ENCODE measurements at regions not wholly inside any gene's neighbourhood (a gene's known extent, or its start where the extent isn't known, plus 50 kb on each side); places are given as distances from the start of the nearest gene placed in this dataset.

DNA sequence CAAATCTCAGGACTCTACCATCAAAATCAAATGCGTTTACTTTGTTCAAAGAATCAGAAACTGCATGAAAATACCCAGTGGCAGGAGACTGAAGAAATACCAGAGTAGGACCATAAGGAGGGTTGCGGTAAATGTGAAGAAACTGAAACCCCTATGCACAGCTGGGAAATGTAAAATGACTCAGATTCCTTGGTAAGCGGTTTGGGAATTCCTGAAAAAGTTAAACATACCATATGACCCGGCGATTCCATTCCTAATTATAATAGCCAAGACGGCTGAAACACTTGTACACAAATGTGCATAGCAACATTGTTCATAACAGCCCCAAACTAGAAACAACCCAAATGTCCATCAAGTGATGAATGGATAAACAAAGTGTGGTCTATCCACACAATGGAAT lies 114.1 kb upstream of the GRAMD1B start:
- H3K4me3 ChIP-seq (ENCODE audit: low read length in 2 of 2): no peak overlapping the region
- no peaks in the 10 kb centered on the region for H3K4me1 ChIP-seq (ENCODE audit: insufficient read depth, low read length)
- Mint-ChIP-seq H3K27me3 (peaks cover 3 to 10% of the 10 kb centered on the region in 2 donors), H3K9me3 (peaks cover 0 to 2% (median 0%) of the 10 kb centered on the region in 8 donors), H3K36me3 (no peaks in the 10 kb centered on the region), H3K4me3 (no peak overlapping the region), H3K27ac (no peak overlapping the region), H3K4me1 (no peaks in the 10 kb centered on the region)
- no peaks in the 10 kb centered on the region for H3K9me3 ChIP-seq (ENCODE audit: control insufficient read depth in 1 of 2, low read length in 2 of 2)
- no peaks in the 10 kb centered on the region for H3K27me3 ChIP-seq (ENCODE audit: insufficient read depth, low read length)
- intact Hi-C loops (cut with micrococcal nuclease): no loop called here
- POLR2A ChIA-PET (ENCODE audit: partially characterized antibody): no interaction called here
- no peak for DNase-seq
- CTCF ChIA-PET (ENCODE audit: partially characterized antibody): no interaction called here
- no peaks in the 10 kb centered on the region for H3K36me3 ChIP-seq (ENCODE audit: insufficient read depth, low read length)
- H3K27ac ChIP-seq (ENCODE audit: low read depth, low read length): no peak overlapping the region

GRCh38 chr11:123314972-123315371 lies 115.1 kb upstream of the GRAMD1B start:
- Mint-ChIP-seq H3K4me3 (no peak overlapping the region), H3K36me3 (no peaks in the 10 kb centered on the region), H3K4me1 (no peaks in the 10 kb centered on the region), H3K27me3 (peaks cover 3 to 8% of the 10 kb centered on the region in 2 donors), H3K27ac (no peak overlapping the region), H3K9me3 (peaks cover 0 to 2% (median 0%) of the 10 kb centered on the region in 8 donors)
- Histone ChIP-seq H3K4me1 (ENCODE audit: insufficient read depth, low read length) (no peaks in the 10 kb centered on the region), H3K27ac (ENCODE audit: low read depth, low read length) (no peak overlapping the region), H3K4me3 (ENCODE audit: low read length in 2 of 2) (no peak overlapping the region), H3K9me3 (ENCODE audit: control insufficient read depth in 1 of 2, low read length in 2 of 2) (no peaks in the 10 kb centered on the region), H3K36me3 (ENCODE audit: insufficient read depth, low read length) (no peaks in the 10 kb centered on the region), H3K27me3 (ENCODE audit: insufficient read depth, low read length) (no peaks in the 10 kb centered on the region)
- intact Hi-C loops (cut with micrococcal nuclease): no loop called here
- CTCF ChIA-PET (ENCODE audit: partially characterized antibody): no interaction called here
- no peak for DNase-seq
- POLR2A ChIA-PET (ENCODE audit: partially characterized antibody): no interaction called here

DNA sequence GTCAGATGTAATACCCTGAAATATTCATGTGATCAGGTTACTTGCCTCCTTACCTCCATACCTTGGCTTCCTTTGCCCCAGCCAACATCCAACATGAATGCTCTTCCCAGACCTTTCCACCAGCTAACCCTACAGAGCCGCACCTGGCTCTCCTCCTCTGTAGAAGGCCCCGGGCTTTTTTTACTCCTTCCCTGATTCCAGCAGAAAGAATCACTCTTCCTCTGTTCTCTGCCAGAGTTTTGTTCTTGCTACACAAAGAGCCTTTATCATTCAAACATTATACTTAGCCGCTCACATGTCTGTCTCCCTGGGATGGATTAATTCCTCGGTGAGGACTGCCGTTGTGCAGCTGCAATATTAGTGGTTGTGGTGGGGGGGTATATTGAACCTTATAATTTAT lies 116.8 kb upstream of the GRAMD1B start:
- intact Hi-C loops (cut with micrococcal nuclease): no loop called here
- Histone ChIP-seq H3K9me3 (ENCODE audit: control insufficient read depth in 1 of 2, low read length in 2 of 2) (no peaks in the 10 kb centered on the region), H3K4me3 (ENCODE audit: low read length in 2 of 2) (no peak overlapping the region), H3K4me1 (ENCODE audit: insufficient read depth, low read length) (no peaks in the 10 kb centered on the region), H3K36me3 (ENCODE audit: insufficient read depth, low read length) (no peaks in the 10 kb centered on the region), H3K27ac (ENCODE audit: low read depth, low read length) (no peak overlapping the region), H3K27me3 (ENCODE audit: insufficient read depth, low read length) (no peaks in the 10 kb centered on the region)
- CTCF ChIA-PET (ENCODE audit: partially characterized antibody): interaction anchor here (1.0 kb wide), 2 partner anchors 10 to 11 kb away, joined by 3 read pairs; no protein-coding TSS in a partner anchor
- Mint-ChIP-seq H3K27ac (no peak overlapping the region), H3K27me3 (peaks cover 3 to 5% of the 10 kb centered on the region in 2 donors), H3K4me1 (no peaks in the 10 kb centered on the region), H3K36me3 (no peaks in the 10 kb centered on the region), H3K4me3 (no peak overlapping the region), H3K9me3 (peaks cover 0 to 2% (median 0%) of the 10 kb centered on the region in 8 donors)
- POLR2A ChIA-PET (ENCODE audit: partially characterized antibody): no interaction called here
- DNase-seq: no peak

DNA sequence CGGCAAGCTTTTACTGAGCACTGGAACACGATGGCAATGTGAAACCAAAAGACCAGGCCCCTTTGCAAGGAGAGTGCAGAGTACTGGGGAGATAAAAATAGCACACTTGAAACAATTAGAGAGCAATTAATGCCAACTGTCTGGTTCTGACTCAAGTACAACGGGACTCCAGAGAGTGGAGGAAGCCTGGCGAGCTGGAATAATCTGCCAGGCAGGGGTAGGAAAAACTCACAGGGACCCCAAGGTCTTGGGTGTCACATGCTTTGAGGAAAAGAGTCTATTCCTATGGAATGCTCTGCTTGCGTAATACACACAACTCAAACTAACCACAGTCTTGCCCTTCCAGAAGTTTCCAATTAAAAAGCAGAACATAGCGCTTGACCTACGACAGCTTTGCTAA lies 113.0 kb upstream of the CLMP start:
- Mint-ChIP-seq H3K4me1 (peaks cover 10 to 21% (median 13%) of the 10 kb centered on the region in 4 donors), H3K9me3 (peaks cover 0 to 1% (median 0%) of the 10 kb centered on the region in 8 donors), H3K27me3 (peaks cover under 1 to 1% of the 10 kb centered on the region in 2 donors), H3K4me3 (no peak overlapping the region), H3K27ac (no peak overlapping the region), H3K36me3 (no peaks in the 10 kb centered on the region)
- DNase-seq: no peak
- CTCF ChIA-PET (ENCODE audit: partially characterized antibody): interaction anchor here (1.1 to 2.4 kb wide), 2 partner anchors 47 to 100 kb away, joined by 3 to 9 read pairs; no protein-coding TSS in a partner anchor
- Histone ChIP-seq H3K27ac (ENCODE audit: low read depth, low read length) (no peak overlapping the region), H3K9me3 (ENCODE audit: control insufficient read depth in 1 of 2, low read length in 2 of 2) (no peaks in the 10 kb centered on the region), H3K4me3 (ENCODE audit: low read length in 2 of 2) (no peak overlapping the region), H3K36me3 (ENCODE audit: insufficient read depth, low read length) (no peaks in the 10 kb centered on the region), H3K27me3 (ENCODE audit: insufficient read depth, low read length) (no peaks in the 10 kb centered on the region), H3K4me1 (ENCODE audit: insufficient read depth, low read length) (peaks cover 20% of the 10 kb centered on the region)
- intact Hi-C loops (cut with micrococcal nuclease): no loop called here
- POLR2A ChIA-PET (ENCODE audit: partially characterized antibody): no interaction called here

GRCh38 chr11:123307276-123307675 lies 112.2 kb upstream of the CLMP start:
- Mint-ChIP-seq H3K36me3 (no peaks in the 10 kb centered on the region), H3K27me3 (peaks cover 0 to under 1% of the 10 kb centered on the region in 2 donors), H3K27ac (no peak overlapping the region), H3K9me3 (no peaks in the 10 kb centered on the region), H3K4me3 (no peak overlapping the region), H3K4me1 (peaks cover 16 to 29% (median 20%) of the 10 kb centered on the region in 4 donors)
- POLR2A ChIA-PET (ENCODE audit: partially characterized antibody): no interaction called here
- Histone ChIP-seq H3K27ac (ENCODE audit: low read depth, low read length) (no peak overlapping the region), H3K27me3 (ENCODE audit: insufficient read depth, low read length) (no peaks in the 10 kb centered on the region), H3K4me3 (ENCODE audit: low read length in 2 of 2) (no peak overlapping the region), H3K36me3 (ENCODE audit: insufficient read depth, low read length) (no peaks in the 10 kb centered on the region), H3K9me3 (ENCODE audit: control insufficient read depth in 1 of 2, low read length in 2 of 2) (no peaks in the 10 kb centered on the region), H3K4me1 (ENCODE audit: insufficient read depth, low read length) (peaks cover 28% of the 10 kb centered on the region)
- no peak for DNase-seq
- CTCF ChIA-PET (ENCODE audit: partially characterized antibody): interaction anchor here (0.6 to 2.4 kb wide), 3 partner anchors 22 to 49 kb away, joined by 3 to 9 read pairs (median 4); no protein-coding TSS in a partner anchor
- intact Hi-C loops (cut with micrococcal nuclease): no loop called here

DNA sequence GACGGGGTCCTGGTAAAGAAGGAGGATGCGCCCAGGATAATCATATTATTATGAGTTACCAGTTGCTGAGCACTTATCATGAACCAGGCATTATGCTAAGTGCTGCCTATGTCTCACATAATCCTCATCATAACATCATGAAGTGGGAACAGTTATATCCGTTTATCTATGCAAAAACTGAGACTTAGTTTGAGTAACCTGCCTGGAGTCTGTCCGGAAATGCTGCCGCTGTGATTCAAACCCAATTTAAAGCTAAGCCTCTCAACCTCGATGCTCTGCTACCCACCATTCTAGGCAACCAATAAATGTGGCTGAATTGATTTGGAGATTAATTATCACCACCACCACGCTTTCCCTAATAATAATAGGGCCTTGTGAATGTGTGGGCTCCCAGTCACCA lies 111.5 kb upstream of the CLMP start:
- Mint-ChIP-seq H3K27ac (no peak overlapping the region), H3K4me3 (no peak overlapping the region), H3K36me3 (no peaks in the 10 kb centered on the region), H3K4me1 (peaks cover 16 to 35% (median 24%) of the 10 kb centered on the region in 4 donors), H3K27me3 (no peaks in the 10 kb centered on the region), H3K9me3 (no peaks in the 10 kb centered on the region)
- Histone ChIP-seq H3K27ac (ENCODE audit: low read depth, low read length) (no peak overlapping the region), H3K36me3 (ENCODE audit: insufficient read depth, low read length) (no peaks in the 10 kb centered on the region), H3K9me3 (ENCODE audit: control insufficient read depth in 1 of 2, low read length in 2 of 2) (no peaks in the 10 kb centered on the region), H3K4me1 (ENCODE audit: insufficient read depth, low read length) (peaks cover 34% of the 10 kb centered on the region), H3K4me3 (ENCODE audit: low read length in 2 of 2) (no peak overlapping the region), H3K27me3 (ENCODE audit: insufficient read depth, low read length) (no peaks in the 10 kb centered on the region)
- intact Hi-C loops (cut with micrococcal nuclease): no loop called here
- ChIA-PET POLR2A (ENCODE audit: partially characterized antibody) (no interaction called here), CTCF (ENCODE audit: partially characterized antibody) (interaction anchor here (2.4 kb wide), 1 partner anchor 45 kb away, joined by 9 read pairs; no protein-coding TSS in a partner anchor)
- DNase-seq: no peak

DNA sequence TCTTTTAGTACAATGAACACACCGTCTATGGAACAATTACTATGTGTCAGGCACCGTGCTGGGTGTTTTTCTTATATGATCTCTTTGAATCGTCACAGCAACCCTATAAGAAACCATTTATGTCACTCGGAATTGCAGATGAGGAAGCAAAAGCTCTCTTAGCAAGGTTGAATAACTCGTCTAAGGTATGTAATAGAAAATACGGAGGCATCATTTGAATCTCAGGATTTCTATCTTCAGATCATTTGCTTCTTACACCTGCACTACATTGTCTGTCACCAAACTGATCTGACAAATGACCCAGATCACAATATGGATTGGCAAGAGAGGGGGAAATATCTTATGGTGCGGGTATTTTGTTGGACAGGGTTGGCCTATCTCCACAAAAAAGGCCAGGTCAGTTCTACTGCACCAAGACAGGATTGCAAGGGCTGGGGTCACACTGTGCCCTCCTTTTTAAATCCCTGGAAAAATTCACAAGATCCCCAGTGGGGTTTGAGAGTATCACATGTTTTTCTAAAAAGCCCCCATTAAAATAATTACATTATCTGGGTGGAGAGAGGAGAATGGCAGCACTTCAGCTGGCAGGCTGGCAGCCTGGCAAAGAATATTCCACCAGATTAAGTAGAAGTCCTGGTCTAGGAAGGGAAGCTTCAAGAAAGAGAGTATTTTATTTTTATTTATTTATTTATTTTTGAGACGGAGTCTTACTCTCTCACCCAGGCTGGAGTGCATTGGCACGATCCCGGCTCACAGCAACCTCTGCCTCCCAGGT lies 110.7 kb upstream of the CLMP start:
- Histone ChIP-seq H3K36me3 (ENCODE audit: insufficient read depth, low read length) (no peaks in the 10 kb centered on the region), H3K9me3 (ENCODE audit: control insufficient read depth in 1 of 2, low read length in 2 of 2) (no peaks in the 10 kb centered on the region), H3K4me3 (ENCODE audit: low read length in 2 of 2) (no peak overlapping the region), H3K4me1 (ENCODE audit: insufficient read depth, low read length) (peaks cover 41% of the 10 kb centered on the region), H3K27me3 (ENCODE audit: insufficient read depth, low read length) (no peaks in the 10 kb centered on the region), H3K27ac (ENCODE audit: low read depth, low read length) (no peak overlapping the region)
- Mint-ChIP-seq H3K36me3 (no peaks in the 10 kb centered on the region), H3K4me1 (peaks cover 23 to 42% (median 32%) of the 10 kb centered on the region in 4 donors), H3K27ac (no peak overlapping the region), H3K9me3 (no peaks in the 10 kb centered on the region), H3K4me3 (no peak overlapping the region), H3K27me3 (no peaks in the 10 kb centered on the region)
- intact Hi-C loops (cut with micrococcal nuclease): no loop called here
- no peak for DNase-seq
- ChIA-PET CTCF (ENCODE audit: partially characterized antibody) (interaction anchor here (0.6 to 3.0 kb wide), 2 partner anchors 101 to 161 kb away, joined by 3 to 16 read pairs; no protein-coding TSS in a partner anchor), POLR2A (ENCODE audit: partially characterized antibody) (no interaction called here)

Data from CD4-positive, alpha-beta memory T cell (primary cell).